Uterus (tissue), 2 donors: ENCODE measurements at regions not wholly inside any gene's neighbourhood (a gene's known extent, or its start where the extent isn't known, plus 50 kb on each side); places are given as distances from the start of the nearest gene placed in this dataset.

ENCODE experiments used
- CTCF ChIP-seq, 4 experiments: fragments of 200-600 bp in 2 of 4; fragments of 450-650 bp in 2 of 4; sonication (generic) in 2 of 4; IDR thresholded peaks; one replicate each; pipeline ENCODE4 v1.5.1; 2016 to 2019; ENCODE audit warnings: antibody characterized with exemption in 4 of 4, mild to moderate bottlenecking in 2 of 4, moderate library complexity in 1 of 4
- POLR2A ChIP-seq, 2 donors: fragments of 450-650 bp; IDR thresholded peaks; one replicate each; pipeline ENCODE4 v1.6.1; 2016; ENCODE audit warnings: antibody characterized with exemption in 2 of 2, mild to moderate bottlenecking in 1 of 2, moderate library complexity in 1 of 2

DNA sequence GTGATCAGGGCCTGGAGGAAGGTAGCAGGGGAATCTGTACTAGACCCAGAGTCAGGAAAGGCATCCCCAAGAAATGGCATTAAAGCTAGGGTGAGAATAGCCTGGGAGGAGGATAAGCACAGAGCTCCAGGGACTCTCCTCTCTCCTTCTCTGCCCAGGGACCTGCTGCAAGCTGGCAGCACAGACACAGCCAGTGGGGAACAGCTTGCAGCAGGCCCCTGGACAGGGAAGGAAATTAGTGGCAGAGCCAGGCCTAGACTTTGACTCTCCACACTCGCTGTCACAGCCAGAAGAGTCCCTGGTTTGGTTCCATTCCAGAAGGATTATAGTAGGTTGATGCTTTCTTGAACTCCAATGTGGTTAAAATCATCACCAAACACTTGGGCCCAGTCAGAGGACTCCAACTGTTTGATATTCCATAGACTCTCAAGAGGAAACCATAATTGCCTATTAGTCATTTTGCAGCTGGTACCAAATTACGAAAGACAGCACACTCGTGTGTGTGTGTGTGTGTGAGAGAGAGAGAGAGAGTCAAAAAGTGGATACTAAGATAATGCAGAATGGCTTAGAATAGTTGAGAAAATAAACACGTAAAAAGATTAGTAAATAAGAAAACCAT, 95.5 kb upstream of the ATP8B1 start:
- no peak for TF ChIP-seq POLR2A (IDR thresholded peaks at IDR 0.05)
- TF ChIP-seq CTCF (IDR thresholded peaks at IDR 0.05), result no peak
